ENCODE measurements at regions not wholly inside any gene's neighbourhood (a gene's known extent, or its start where the extent isn't known, plus 50 kb on each side); places are given as distances from the start of the nearest gene placed in this dataset.
"Not testable (repeated sequence)": the region's sequence is repeated elsewhere in the genome, so short reads cannot be mapped to it uniquely, and the experiment has no call there.

DNA sequence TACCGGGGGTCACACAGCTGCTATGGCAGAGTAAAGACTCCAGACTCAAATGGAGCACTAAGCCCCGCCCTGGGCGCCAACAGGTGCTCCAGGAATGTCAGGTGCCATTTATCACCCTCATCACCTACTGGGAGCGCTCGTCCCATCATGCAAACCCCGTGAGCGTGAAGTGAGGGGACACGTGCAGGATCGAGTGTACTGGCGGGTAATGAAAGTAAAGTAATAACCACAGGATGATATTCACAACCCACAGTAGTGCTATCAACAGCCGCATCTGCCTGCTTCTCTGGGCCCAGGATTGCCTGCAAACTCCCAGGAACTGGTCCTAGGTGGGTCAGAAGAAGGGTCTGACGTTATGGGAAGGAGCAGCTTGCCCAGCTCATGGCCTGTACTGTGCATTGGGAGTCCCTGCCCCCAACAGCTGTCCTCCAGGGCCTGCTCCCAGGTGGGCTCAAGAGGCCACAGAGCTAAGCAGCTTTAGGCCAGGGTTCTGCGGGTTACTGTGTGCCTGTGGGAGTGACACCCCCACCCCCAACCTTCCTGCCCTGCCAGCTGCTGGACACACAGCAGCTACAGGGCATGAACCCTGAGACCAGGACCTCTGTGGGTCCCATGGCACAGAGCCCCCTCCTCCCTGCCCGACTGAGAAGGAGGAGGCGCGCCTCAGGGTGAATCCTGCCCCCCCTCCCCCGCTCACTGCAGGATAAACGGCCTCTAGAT is 120.5 kb upstream of the SULF2 start:
- no peak for DNase-seq (ENCODE audit: low read depth in 2 of 2)

DNA sequence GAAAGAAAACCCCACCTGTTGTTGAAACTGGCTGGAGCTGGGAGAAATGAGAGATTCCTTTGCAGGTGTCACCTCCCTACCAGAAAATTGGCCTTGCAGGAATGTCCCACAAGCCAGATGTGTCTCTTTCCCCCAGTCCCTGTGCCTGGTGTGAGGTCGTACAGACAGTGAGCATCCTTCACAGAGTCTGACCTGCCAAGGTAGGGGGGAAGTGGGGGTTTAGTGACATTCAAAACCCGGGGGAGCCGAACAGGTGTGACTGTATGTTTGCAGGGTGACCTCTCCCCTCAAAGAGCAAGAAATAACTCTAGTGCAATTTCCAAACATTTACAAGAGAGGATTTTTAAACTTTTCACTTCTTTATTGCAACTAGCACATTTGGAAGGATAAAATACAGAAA is 117.7 kb upstream of the SULF2 start:
- not testable (repeated sequence) for DNase-seq (ENCODE audit: low read depth in 2 of 2)

DNA sequence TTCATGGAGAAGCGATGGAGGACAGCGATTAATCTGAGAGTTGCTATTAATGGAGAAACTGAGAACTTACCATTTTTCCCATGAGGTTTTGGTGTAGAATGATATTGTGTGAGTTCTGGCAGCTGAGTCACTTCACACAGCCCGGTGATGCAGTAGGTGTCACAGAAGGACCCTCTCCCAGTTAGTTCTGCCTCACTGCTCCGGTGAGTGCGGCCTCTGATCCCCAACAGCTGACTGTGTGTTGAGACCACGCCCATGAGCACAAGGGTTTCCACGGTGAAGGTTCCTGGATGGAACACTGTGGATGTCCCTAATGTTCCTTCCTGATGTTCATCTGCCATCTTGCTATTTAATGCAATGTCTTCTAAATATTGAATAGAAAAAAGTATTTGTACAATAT is 114.0 kb upstream of the SULF2 start:
- DNase-seq (ENCODE audit: low read depth in 2 of 2): not testable (repeated sequence)

DNA sequence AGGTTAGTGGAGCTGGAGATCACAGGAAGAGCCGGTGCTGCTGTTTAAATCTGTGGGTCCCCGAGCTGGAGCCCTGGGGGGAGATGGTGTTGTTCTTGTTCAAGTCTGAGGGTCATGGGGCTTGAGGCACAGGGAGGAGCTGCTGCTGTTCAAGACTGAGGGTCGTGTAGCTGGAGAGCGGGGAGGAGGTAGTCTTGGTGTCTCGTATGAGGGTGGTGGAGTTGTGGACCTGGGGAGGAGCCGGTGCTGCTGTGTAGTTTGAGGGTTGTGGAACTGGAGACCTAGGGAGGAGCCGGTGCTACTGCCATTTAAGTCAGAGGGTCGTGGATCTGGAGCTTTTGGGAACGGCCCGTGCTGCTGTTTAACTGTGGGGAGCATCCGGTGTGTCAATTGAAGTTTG is 112.2 kb upstream of the SULF2 start:
- DNase-seq (ENCODE audit: low read depth in 2 of 2): no peak

DNA sequence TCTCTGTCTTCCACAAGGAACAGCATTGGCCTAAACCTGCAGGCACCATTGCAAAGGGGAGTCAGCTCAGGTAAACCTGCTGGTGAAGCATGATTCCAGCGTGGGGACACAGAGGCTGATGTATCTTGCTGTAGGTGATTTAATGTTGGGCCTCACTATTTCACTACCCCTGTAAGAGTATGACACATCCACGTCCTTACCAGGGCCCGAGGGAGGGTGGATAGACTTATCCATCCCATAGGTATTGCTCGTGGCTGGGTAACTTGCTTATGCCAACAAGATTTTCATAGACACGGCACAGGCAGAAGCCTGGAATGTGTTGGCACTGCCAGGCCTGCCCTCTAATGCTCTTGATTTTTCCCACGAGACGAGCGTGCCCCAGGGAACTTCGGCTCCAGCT is 107.4 kb upstream of the SULF2 start:
- DNase-seq (ENCODE audit: low read depth in 2 of 2): not testable (repeated sequence)

DNA sequence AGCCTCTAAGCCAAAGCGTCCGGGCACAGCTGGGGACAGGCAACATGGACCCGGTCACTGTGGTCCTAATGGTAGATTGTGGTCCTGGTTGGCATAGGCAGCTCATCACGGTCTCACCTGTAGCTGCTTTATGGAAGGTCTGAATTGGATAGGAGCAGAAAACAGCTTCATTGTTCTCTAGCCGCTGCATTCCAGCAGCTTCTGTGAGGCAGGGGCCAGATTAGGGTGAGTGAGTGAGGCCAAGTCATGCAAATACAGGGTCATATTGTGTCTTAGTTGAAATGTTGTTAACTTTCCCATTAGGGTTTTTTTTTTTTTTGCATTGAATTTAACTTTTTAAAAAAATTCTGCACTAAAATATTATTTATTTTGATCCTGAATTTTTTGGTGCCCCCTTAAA is 105.4 kb upstream of the SULF2 start:
- DNase-seq (ENCODE audit: low read depth in 2 of 2): not testable (repeated sequence)

DNA sequence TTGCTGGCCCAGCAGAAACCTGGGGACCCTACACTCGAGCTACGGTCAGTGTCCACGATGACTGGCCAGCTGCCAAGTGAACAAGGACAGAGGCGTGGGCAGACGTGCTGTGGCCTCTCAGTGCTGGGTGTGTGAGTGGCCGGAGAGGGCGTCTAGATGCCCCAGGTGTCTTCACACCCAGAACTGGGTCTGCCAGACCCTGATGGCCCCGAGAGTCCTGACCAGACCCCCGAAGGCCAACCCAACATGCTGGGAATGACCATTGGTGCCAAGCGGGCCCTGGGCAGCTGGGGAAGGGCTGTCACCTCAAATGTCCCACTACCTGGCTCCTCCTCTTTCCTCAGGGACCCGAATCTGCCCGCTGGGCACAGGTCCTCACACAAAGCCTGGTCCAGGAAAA is 104.5 kb upstream of the SULF2 start:
- not testable (repeated sequence) for DNase-seq (ENCODE audit: low read depth in 2 of 2)

DNA sequence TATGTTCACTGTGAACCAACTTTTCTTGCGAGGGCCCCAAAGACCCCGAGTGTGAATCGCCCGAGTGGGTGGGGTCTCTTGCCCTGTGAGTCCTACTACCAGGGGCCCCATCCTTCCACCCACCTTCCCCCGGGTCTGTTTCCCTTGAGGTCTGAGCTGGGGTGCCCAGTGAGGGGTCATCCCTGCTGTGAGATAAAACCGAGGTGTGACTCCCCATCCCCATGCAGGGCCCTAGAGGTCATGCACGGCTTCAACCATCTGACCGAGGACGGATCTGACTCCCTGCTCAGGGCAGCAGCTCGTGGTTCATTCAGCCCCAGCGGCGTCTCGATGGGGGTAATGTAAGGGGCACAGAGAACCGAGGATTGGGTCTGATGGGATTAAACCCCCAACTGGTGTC is 103.1 kb upstream of the SULF2 start:
- no peak for DNase-seq (ENCODE audit: low read depth in 2 of 2)

DNA sequence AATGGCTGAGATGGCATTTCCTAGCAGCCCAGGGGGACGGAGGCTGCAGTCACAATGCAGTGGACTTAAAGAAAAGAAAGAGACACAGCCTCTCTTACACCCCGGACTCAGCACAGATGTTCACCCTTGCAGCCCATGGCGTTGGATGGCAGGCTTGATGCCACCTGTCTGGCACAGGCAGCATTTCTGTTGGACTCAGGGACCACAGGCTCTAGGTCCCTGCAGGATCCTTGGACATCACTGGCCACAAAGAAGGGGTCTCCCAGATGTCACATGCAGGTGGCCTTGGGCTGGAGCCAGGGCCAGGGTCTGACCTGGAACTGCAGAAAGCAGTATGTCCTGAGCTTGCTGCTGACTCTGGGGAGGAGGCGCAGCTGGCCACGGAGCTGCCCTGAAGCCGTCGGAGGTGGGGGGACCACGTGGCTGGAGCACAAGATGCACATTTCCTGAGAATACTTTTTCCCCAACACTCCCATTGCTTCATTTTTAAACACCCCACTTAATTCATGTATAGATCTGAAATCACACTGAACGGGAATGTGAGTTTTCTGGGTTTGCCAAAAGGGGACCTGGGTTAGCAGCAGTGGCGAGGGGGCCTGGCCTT is 102.3 kb upstream of the SULF2 start:
- no peak for DNase-seq (ENCODE audit: low read depth in 2 of 2)

DNA sequence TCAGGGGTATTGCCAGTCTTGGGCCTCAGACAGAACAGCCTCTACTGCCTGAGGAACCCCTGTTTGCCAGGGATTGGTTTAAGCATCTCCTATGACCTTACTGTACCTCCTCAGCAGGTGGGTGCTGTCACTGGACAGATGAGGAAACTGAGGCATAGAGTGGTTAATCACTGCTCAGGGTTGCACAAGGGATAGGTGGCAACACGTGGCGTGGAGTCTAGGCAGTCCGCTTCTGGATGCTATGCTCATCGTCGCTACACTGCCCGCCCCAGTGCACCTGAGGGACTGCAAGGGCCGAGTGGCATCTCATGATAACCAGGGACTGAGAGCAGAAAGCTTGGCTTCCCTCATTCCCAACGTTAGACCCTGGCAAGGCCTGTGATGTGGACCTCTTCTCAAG is 101.8 kb upstream of the SULF2 start:
- DNase-seq (ENCODE audit: low read depth in 2 of 2): no peak

DNA sequence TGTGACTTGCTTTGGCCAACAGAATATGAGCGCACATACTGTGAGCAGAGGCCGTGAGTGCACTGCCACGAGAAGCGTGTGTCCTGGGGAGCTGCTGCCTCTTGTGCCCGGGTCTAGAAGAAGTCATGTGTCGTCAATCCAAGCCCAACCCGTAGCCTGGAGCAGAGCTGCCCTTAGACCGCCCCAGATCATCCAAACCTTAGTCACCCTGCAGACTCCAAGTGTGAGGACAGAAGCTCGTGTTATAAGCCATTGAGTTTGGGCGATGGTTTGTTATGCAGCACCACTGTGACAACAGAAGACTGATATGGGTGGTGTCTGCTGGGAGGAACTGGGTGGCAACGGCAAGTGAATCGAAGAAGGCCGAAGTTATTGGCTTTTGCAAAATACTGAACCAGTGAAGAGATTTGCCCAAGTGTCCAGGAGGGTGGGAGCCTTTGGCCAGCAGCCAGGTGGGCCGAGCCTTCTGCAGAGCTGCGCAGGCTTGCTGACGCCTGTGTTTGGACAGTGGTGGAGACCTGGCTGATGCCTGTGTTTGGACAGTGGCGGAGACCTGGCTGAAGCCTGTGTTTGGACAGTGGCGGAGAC is 101.3 kb upstream of the SULF2 start:
- DNase-seq (ENCODE audit: low read depth in 2 of 2): no peak

DNA sequence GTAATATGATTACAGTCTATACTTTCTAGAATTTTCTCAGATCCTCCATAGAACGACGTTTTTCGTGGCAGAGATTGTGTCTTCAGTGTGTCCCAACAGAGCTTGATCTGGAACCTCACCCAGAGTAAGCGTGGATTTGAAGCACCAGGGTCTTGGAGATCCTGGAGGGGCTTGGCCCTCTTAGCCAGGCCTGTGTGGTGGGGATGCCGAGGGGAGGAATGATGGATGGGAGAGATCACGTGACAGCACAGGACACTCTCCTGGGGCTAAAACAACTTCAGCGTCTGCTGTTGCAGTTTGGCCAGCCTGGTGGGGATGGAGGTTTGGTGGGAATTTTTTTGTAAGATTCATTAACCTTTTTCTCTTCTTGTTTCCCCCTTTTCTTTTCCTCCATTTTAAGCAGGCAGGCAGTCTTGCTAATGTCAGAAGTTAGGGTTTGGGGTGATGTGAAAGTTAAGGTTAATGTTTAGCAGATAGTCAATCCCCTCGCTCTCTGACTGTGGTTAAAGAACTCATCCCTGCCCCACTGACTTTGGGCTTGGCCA is 100.7 kb upstream of the SULF2 start:
- DNase-seq (ENCODE audit: low read depth in 2 of 2): no peak

DNA sequence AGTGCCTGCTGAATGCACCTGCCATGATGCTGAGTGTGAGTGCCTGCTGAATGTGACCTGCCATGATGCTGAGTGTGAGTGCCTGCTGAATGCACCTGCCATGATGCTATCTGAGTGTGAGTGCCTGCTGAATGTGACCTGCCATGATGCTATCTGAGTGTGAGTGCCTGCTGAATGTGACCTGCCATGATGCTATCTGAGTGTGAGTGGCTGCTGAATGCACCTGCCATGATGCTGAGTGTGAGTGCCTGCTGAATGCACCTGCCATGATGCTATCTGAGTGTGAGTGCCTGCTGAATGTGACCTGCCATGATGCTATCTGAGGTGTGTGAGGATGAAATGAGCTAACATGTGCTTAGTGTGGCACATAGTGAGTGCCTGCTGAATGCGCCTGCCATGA is 98.7 kb upstream of the SULF2 start:
- not testable (repeated sequence) for DNase-seq (ENCODE audit: low read depth in 2 of 2)

DNA sequence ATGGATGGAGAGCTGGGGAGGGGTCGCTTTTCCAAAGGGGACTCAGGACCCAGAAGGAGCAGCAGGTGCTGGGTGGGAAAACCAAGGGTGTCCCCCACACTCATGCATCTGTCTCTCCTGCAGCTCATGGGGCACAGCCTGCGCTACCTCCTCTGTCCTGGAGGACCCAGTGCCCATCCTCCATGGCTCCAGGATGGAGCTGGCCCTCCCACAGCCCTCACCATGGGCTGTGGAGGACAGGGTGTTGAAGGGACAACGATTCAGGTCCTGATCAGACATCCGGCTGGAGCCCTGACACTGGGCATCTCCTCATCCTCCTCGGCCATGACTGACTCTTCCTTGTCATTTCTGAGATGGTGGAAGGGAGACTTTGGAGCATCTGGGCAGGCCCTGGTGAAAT is 97.9 kb upstream of the SULF2 start:
- DNase-seq (ENCODE audit: low read depth in 2 of 2): no peak

DNA sequence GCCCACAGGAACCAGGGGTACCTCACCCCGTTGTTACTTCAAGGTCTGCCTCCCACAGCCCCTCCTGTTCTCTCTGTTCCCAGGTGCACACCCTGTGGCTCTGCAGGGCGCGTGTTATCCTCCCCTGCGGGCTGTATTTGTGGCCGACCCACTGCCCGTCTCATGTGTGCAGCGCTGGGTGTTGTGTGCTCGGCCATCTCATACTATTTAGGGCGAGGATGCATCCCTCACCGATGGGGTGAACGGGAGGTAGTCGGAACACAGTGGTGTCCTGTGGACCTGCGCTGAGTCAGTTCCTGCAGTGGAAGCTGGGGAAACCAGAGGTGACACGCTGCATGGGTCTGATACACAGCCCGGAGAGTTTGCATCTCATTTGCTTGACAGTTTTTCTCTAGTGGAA is 94.5 kb upstream of the SULF2 start:
- DNase-seq (ENCODE audit: low read depth in 2 of 2): no peak

DNA sequence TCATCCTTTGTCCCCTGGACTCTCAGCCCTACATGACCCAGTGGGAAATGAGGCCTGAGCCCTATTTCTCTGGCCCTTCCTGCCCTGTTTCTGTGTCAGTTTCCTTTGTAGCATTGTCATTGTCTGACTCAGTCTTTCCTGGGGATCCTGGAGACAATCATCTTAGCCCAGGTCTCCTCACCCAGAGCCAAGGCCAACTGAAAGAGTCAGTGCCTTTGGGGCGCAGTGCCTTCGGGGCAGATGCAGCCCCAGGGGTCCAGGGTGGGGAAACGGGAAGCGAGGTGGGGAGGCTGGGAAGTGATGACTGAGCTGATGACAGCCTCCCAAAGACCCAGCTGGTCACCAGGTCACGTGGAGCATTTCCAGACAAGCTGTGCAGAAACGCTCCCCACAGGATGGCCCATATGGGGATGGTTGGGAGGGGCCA is 93.3 kb upstream of the SULF2 start:
- DNase-seq (ENCODE audit: low read depth in 2 of 2): no peak

DNA sequence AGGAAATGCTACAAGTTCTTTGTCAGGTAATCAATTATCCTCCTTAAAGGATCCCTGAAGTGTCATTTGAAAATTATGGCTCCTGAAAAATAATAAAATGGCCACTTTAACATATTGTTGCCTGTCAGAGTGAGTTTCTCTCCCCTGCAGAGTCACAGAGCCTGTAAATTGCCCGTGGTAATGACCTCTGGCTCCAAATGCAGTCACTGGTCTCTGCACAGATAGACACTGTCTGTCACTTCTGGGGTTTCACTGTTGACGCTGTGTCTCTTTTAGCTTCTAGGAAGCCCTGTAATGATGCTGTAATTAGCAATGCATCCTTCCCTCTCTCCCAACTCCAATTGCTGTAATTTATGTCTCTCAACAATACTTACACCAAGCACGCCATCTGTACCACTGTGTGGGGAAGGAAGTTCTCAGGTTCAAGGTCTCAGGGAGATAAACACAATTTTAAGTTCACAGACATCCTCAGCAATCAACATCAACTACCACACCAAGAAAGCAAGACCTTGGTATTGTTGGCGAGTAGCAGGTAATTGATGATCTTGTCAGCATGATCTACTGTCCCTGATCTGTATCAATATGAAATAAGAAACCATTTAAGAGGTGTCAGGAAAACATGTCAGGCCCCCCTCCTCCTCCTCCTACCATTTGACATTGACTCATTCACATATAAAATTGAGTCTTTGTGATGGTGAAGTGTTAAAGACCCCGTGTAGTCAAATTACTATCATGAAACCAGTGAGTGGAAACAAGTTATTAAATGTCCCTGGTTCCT is 91.2 kb upstream of the SULF2 start:
- no peak for DNase-seq (ENCODE audit: low read depth in 2 of 2)

DNA sequence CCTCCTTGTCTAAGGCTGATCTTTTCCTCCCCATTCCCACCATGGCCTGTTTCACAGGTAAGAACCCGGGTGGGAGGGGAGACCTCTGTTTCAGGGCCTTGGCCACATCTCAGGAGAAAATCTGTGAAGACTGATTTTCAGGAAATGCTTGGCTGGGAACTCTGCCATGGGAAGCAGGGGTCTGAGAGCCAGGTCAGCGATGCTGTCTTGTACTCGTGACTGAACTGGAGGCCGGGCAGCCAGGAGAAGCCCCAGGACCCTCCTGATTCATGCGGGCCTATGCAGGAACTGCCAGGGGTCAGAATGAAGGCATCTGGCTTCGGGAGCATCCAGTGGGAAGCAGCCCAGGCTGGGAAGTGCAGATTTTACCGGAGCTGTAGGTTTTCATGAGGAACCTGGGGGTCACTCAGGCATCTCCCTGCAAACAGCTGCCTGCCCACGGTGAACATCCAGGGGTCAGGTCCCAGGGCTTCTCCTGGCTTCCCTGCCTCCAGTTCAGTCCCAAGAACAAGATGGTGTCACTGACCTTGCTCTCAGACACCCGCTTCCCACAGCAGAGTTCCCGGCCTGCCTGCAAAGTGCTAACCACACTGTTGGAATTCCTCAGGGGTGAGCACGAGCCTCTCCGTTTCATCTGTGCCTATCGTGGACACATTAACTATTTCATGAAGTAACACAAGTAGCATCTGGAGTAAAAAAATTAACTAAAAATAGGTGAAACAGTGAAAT is 90.2 kb upstream of the SULF2 start:
- DNase-seq (ENCODE audit: low read depth in 2 of 2): no peak

DNA sequence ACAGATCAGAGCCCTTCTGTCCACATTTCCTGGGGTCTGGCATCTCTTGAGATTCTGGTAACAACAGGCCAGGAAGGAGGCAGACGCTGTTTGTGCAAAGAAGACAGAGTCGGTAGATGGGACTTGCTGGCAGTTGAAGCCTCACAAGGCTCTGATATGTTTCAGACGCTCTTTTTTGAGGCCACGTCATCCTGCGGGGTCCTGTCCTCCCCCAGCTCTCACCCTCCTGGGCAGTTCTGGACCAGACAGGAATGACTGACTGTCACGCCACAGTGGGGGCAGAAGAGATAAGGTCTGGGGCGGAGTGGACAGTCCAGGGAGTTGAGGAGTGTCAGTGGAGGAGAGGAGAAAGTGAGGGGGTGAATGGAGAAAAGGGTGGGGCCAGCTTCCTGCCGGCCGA is 87.1 kb upstream of the SULF2 start:
- DNase-seq (ENCODE audit: low read depth in 2 of 2): no peak

DNA sequence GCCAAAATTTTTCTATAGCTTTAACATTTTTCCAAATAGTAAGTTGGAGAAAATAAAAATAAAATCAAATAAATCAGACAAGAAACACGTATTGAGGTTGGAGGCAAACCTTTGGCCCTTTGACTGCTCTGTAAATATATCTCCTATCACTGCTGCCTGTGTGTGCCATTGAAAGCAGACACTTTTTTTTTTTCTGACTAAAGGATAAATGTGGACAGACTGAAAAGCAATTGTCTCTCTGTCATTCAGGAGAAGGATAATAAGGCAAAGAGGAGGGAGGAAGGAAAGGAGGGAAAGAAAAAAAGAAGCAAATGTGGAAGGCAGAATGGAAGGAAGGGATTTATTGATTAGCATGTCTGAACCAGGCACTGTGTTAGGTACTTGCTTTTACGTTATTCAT is 85.2 kb upstream of the SULF2 start:
- DNase-seq (ENCODE audit: low read depth in 2 of 2): no peak

DNA sequence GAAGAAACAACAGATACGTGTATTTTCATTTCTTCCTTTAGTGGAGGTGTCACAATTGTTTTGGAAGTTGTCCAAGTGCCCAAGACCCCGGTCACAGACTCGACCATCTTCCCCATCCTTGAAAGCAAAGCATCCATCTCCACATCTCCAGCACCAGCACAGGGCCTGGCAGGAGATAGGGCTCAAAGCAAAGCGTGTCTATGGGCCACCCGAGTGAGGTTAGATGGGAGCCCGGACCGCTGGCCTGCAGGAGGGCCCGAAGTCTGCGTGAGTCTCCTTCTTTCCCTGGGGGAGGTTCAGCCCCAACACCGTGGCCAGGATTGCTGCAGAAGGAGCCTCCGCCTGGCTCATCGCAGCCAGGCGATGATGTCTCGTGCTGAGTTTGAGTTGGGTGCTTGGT is 83.5 kb upstream of the SULF2 start:
- no peak for DNase-seq (ENCODE audit: low read depth in 2 of 2)

DNA sequence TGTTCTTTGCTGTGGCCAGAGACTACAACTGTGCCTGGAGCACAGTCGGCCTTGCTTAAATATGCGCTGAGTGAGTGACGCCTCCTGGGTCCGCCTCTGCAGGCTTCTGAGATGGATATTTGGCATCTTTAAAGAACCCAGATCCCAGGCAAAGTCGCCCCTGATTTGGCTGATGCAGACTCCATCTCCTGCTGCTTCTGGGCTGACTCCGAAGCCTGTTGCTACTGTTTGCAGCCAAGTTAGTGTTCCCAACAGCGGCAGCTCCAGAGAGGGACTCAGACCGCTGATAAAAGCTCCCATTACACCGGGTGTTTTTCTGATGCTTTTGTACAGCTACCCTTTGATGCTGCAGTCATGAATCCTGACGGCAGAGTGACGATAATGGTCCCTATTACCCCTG is 83.0 kb upstream of the SULF2 start:
- no peak for DNase-seq (ENCODE audit: low read depth in 2 of 2)
